ENCODE measurements at regions not wholly inside any gene's neighbourhood (a gene's known extent, or its start where the extent isn't known, plus 50 kb on each side); places are given as distances from the start of the nearest gene placed in this dataset.

GRCh38 chr2:215498431-215498830, 62.6 kb upstream of the FN1 start:
- H2AFZ ChIP-seq (ENCODE audit: low read length) = no peak overlapping the region

GRCh38 chr2:215493376-215493775, 57.5 kb upstream of the FN1 start:
- H4K20me1 ChIP-seq (ENCODE audit: insufficient read depth, low read length, poor library complexity, severe bottlenecking) = no peaks in the 10 kb centered on the region
- H3K9ac ChIP-seq (ENCODE audit: low read depth, low read length, poor library complexity, severe bottlenecking) = no peak overlapping the region
- H3K9me2 ChIP-seq (replicated peaks; ENCODE audit: low read depth, low read length) = no peaks in the 10 kb centered on the region
- no peaks in the 10 kb centered on the region for H3K36me3 ChIP-seq (ENCODE audit: insufficient read depth, low read length)
- no peak for TF ChIP-seq EZH2phosphoT487 (IDR thresholded peaks at IDR 0.05; ENCODE audit: borderline replicate concordance)
- no peak for TF ChIP-seq CTCF (conservative IDR thresholded peaks at IDR 0.05; ENCODE audit: low read length)
- H3K4me3 ChIP-seq (ENCODE audit: low read length, poor library complexity, severe bottlenecking) = no peak overlapping the region
- H3K27me3 ChIP-seq (ENCODE audit: insufficient read depth, low read length, poor library complexity, severe bottlenecking) = no peaks in the 10 kb centered on the region
- H3F3A ChIP-seq (ENCODE audit: low read depth) = no peaks in the 10 kb centered on the region
- H3K79me2 ChIP-seq (ENCODE audit: insufficient read depth, low read length) = no peaks in the 10 kb centered on the region
- H2AFZ ChIP-seq (ENCODE audit: low read length) = no peak overlapping the region
- no peak overlapping the region for H3K4me2 ChIP-seq (ENCODE audit: low read depth, low read length, poor library complexity, severe bottlenecking)
- no peaks in the 10 kb centered on the region for H3K9me3 ChIP-seq (ENCODE audit: insufficient read depth, low read depth, low read length)
- no peaks in the 10 kb centered on the region for H3K4me1 ChIP-seq (ENCODE audit: insufficient read depth, low read length, poor library complexity, severe bottlenecking)

More at GRCh38 chr2:215498431-215498830, 62.6 kb upstream of the FN1 start:
- no peaks in the 10 kb centered on the region for H4K20me1 ChIP-seq (ENCODE audit: insufficient read depth, low read length, poor library complexity, severe bottlenecking)
- no peak overlapping the region for H3K4me2 ChIP-seq (ENCODE audit: low read depth, low read length, poor library complexity, severe bottlenecking)
- no peaks in the 10 kb centered on the region for H3K9me3 ChIP-seq (ENCODE audit: insufficient read depth, low read depth, low read length)
- H3K79me2 ChIP-seq (ENCODE audit: insufficient read depth, low read length) = no peaks in the 10 kb centered on the region
- H3K9ac ChIP-seq (ENCODE audit: low read depth, low read length, poor library complexity, severe bottlenecking) = no peak overlapping the region
- H3K4me1 ChIP-seq (ENCODE audit: insufficient read depth, low read length, poor library complexity, severe bottlenecking) = no peaks in the 10 kb centered on the region
- H3K27me3 ChIP-seq (ENCODE audit: insufficient read depth, low read length, poor library complexity, severe bottlenecking) = no peaks in the 10 kb centered on the region
- no peak for TF ChIP-seq EZH2phosphoT487 (IDR thresholded peaks at IDR 0.05; ENCODE audit: borderline replicate concordance)
- TF ChIP-seq CTCF (conservative IDR thresholded peaks at IDR 0.05; ENCODE audit: low read length) = no peak
- no peak overlapping the region for H3K4me3 ChIP-seq (ENCODE audit: low read length, poor library complexity, severe bottlenecking)
- H3F3A ChIP-seq (ENCODE audit: low read depth) = no peaks in the 10 kb centered on the region
- no peaks in the 10 kb centered on the region for H3K9me2 ChIP-seq (replicated peaks; ENCODE audit: low read depth, low read length)
- H3K36me3 ChIP-seq (ENCODE audit: insufficient read depth, low read length) = no peaks in the 10 kb centered on the region

- Histone ChIP-seq H3F3A (ENCODE audit: low read depth) (no peaks in the 10 kb centered on the region), H3K9ac (ENCODE audit: low read depth, low read length, poor library complexity, severe bottlenecking) (no peak overlapping the region), H3K4me1 (ENCODE audit: insufficient read depth, low read length, poor library complexity, severe bottlenecking) (no peaks in the 10 kb centered on the region), H3K36me3 (ENCODE audit: insufficient read depth, low read length) (no peaks in the 10 kb centered on the region), H3K4me3 (ENCODE audit: low read length, poor library complexity, severe bottlenecking) (no peak overlapping the region), H3K9me2 (replicated peaks; ENCODE audit: low read depth, low read length) (no peaks in the 10 kb centered on the region), H3K9me3 (ENCODE audit: insufficient read depth, low read depth, low read length) (no peaks in the 10 kb centered on the region), H3K27me3 (ENCODE audit: insufficient read depth, low read length, poor library complexity, severe bottlenecking) (no peaks in the 10 kb centered on the region), H4K20me1 (ENCODE audit: insufficient read depth, low read length, poor library complexity, severe bottlenecking) (no peaks in the 10 kb centered on the region), H2AFZ (ENCODE audit: low read length) (no peak overlapping the region), H3K79me2 (ENCODE audit: insufficient read depth, low read length) (no peaks in the 10 kb centered on the region), H3K4me2 (ENCODE audit: low read depth, low read length, poor library complexity, severe bottlenecking) (no peak overlapping the region)
- TF ChIP-seq CTCF (conservative IDR thresholded peaks at IDR 0.05; ENCODE audit: low read length) (no peak), EZH2phosphoT487 (IDR thresholded peaks at IDR 0.05; ENCODE audit: borderline replicate concordance) (no peak)
Observed at GRCh38 chr2:215489288-215489848, 53.5 kb upstream of the FN1 start.
